Stomach smooth muscle (tissue), 2 donors: ENCODE measurements at regions not wholly inside any gene's neighbourhood (a gene's known extent, or its start where the extent isn't known, plus 50 kb on each side); places are given as distances from the start of the nearest gene placed in this dataset.

Source experiments
- H3K27ac ChIP-seq: one replicate; pipeline ENCODE4 v1.7.0; 2013; ENCODE audit warnings: mild to moderate bottlenecking, low read length, inconsistent platforms
- H3K27me3 ChIP-seq, 2 donors: one replicate each; pipeline ENCODE4 v1.7.0; 2013; ENCODE audit warnings: low read length in 2 of 2; ENCODE audit not compliant: insufficient read depth in 2 of 2, control insufficient read depth in 1 of 2
- H3K36me3 ChIP-seq, 2 donors: one replicate each; pipeline ENCODE4 v1.7.0; 2013; ENCODE audit warnings: low read length in 2 of 2; ENCODE audit not compliant: control insufficient read depth in 2 of 2, insufficient read depth in 2 of 2
- H3K4me1 ChIP-seq: one replicate; pipeline ENCODE4 v1.7.0; 2013; ENCODE audit warnings: low read length; ENCODE audit not compliant: control insufficient read depth, insufficient read depth
- H3K4me3 ChIP-seq, 2 donors: one replicate each; pipeline ENCODE4 v1.7.0; 2013; ENCODE audit warnings: low read length in 2 of 2
- H3K9ac ChIP-seq, 2 donors: one replicate each; pipeline ENCODE4 v1.7.0; 2013; ENCODE audit warnings: low read length in 2 of 2, mild to moderate bottlenecking in 1 of 2
- H3K9me3 ChIP-seq, 2 donors: one replicate each; pipeline ENCODE4 v1.7.0; 2013; ENCODE audit warnings: low read length in 2 of 2; ENCODE audit not compliant: control insufficient read depth in 2 of 2
- donor health status: healthy.
- donor health status: Pancreatic carcinoma.

DNA sequence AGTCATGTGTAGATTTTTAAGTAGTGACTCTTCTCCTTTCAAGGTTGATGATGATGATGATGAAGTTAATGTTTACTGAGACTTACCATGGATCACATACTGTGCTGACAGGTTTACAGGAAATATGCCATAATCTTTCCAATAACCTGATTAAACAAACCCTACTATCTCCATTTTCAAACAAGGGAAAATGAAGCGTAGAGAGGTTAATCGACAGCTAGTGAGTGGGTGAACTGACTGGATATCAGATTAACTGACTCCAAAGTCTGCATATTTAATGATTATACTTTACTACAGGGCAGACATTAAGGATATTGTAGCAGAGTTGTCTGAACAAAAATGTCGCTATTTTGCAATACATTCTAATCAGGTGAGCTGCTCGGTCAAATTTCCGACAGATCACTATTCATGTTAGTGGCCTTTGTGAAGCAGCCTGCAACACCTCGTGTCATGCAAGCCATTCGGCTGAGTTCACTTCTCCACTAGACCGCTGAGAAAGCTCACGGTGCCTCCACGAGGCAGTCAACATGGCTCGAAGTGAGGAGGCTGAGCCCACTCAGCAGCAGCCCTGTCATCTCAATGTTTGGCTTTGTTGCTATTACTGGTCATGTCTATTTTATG, 264.2 kb downstream of the NFKBIZ start:
- peaks cover 8% of the 10 kb centered on the region for H3K4me1 ChIP-seq
- no peaks in the 10 kb centered on the region for H3K9me3 ChIP-seq
- no peaks in the 10 kb centered on the region for H3K36me3 ChIP-seq
- no peaks in the 10 kb centered on the region for H3K27me3 ChIP-seq
- H3K27ac ChIP-seq: peak overlapping the region; percentile 43
- H3K4me3 ChIP-seq: no peak overlapping the region
- no peak overlapping the region for H3K9ac ChIP-seq

DNA sequence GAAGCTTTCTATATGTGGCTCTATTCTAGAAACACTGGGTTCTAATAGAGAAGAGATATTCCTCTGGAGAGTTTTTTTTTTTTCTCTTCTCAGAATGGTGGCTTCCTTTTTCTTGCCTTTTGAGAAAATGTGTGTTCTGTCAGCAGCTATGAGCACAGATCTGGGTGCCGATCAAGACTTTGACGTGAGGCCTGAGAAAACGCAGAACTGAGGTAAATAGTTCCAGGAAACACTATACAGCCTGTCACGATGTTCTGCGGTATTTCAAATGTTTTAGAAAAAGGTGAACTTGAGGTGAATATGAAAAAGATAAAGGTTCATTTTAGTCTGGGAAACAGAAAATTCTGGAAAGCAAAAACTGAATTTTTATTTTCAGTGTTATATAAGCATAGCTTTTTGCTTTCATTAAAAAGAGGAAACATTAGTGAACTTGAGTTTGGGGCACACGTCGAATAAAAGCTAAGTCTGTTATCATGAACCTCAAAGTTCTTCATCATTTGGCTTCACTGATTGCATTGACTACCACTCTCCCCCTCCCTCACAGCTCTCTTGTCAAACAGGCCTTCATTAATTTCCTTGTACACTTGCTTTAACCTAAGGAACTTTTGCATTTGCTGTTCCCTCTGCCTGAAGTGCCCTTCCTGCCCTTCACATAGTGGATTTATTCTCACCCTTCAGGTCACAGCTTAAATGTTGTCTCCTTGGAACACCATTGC, 265.1 kb downstream of the NFKBIZ start:
- Histone ChIP-seq H3K36me3 (no peaks in the 10 kb centered on the region), H3K9me3 (no peaks in the 10 kb centered on the region), H3K4me1 (peaks cover 8% of the 10 kb centered on the region), H3K9ac (no peak overlapping the region), H3K27me3 (no peaks in the 10 kb centered on the region), H3K4me3 (peak overlapping the region in 1 of 2 donors; percentile 23), H3K27ac (peak overlapping the region; percentile 43)

DNA sequence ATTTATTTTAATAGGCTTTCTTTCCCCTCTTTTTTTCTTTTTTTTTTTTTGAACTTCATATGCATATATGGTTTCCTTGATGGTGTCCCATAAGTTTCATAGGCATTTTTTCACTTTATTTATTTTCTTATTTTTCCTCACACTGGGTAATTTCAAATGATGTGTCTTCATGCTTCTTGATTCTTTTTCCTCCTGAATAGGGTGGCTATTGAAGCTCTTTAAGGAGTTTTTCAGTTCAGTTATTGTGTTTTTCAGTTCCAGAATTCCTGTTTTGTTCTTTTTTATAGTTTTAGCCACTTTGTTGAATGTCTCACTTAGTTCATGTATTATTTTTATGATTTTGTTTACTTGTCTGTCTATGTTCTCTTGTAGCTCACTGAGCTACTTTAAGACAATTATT, 273.2 kb downstream of the NFKBIZ start:
- Histone ChIP-seq H3K4me1 (no peaks in the 10 kb centered on the region), H3K36me3 (no peaks in the 10 kb centered on the region), H3K9ac (no peak overlapping the region)

DNA sequence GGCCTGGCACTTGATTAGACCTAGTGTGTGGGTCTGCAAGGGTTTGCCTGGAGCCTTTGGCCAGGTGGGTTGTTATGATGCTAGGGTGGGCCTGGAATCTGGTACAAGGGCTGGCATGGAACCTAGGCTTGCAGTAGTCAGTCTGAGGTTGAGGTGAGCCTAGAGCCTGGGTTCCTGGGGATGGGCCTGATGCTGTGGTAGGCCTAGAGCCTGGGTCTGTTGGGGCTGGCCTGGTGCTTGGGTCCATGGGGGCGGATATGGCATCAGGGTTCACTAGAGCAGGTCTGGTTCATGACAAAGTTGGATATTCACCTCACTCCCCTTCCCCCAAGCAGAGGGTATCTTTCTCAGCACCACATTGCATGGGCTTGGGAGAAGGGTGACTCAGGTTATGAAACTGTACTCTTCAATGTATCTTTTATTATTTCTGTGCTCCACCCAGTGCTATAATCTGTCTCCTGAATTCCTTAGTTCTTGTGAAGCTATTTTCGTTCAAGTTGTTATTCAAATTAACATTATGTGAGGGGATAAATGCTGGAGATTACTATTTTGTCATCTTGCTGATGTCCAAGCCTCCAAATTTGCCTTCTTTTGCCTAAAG, 274.4 kb downstream of the NFKBIZ start:
- Histone ChIP-seq H3K4me3 (no peak overlapping the region), H3K27ac (no peak overlapping the region), H3K9me3 (peaks cover 0 to 3% of the 10 kb centered on the region in 2 donors)

More for the DNA sequence above, 273.2 kb downstream of the NFKBIZ start:
- no peaks in the 10 kb centered on the region for H3K27me3 ChIP-seq
- no peak overlapping the region for H3K4me3 ChIP-seq
- no peak overlapping the region for H3K27ac ChIP-seq
- peaks cover 0 to 3% of the 10 kb centered on the region in 2 donors for H3K9me3 ChIP-seq

DNA sequence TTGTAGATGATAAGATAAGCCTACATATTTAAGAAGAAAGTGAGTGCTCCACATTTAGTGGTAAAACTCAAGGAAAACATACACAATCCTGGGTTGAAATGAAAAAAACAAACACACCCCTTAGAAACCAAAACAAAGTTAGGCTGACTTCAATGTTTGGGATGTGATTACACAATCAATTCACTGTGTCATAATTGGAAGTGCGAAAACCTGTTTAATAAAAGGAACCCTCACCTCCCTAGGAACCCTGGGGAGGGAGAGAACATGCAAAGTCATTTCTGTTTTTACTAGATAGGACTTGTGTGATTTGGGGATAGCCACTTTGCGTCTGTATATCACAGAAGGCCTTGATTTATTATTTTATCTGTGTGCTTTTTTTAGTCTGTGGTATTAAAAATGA, 275.0 kb downstream of the NFKBIZ start:
- Histone ChIP-seq H3K9me3 (peaks cover 0 to 3% of the 10 kb centered on the region in 2 donors), H3K4me3 (no peak overlapping the region), H3K4me1 (no peaks in the 10 kb centered on the region), H3K27me3 (no peaks in the 10 kb centered on the region), H3K9ac (no peak overlapping the region), H3K27ac (no peak overlapping the region), H3K36me3 (no peaks in the 10 kb centered on the region)

More for the DNA sequence above, 274.4 kb downstream of the NFKBIZ start:
- Histone ChIP-seq H3K27me3 (no peaks in the 10 kb centered on the region), H3K4me1 (no peaks in the 10 kb centered on the region), H3K36me3 (no peaks in the 10 kb centered on the region), H3K9ac (no peak overlapping the region)

DNA sequence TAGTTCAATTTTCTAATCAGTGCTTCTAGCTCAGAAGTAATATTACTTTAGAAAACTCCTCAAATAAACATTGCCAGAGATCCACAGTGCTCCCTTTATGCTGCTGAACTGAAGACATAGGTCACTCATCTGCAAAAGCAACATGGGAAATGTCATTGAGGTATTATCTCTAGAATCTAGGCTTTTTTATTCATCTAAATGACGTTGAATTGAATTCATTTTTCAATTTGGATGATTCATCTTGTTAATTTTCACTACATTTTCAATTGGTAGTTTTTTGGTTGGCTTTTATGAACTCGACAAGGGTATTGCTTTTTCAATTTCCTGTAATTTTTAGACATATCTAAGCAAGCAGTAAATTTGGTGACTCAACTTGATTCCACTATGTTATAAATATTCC, 275.4 kb downstream of the NFKBIZ start:
- Histone ChIP-seq H3K4me1 (peaks cover 2% of the 10 kb centered on the region), H3K9ac (no peak overlapping the region), H3K27me3 (no peaks in the 10 kb centered on the region), H3K36me3 (no peaks in the 10 kb centered on the region), H3K4me3 (no peak overlapping the region), H3K27ac (no peak overlapping the region), H3K9me3 (peaks cover 0 to 3% of the 10 kb centered on the region in 2 donors)

DNA sequence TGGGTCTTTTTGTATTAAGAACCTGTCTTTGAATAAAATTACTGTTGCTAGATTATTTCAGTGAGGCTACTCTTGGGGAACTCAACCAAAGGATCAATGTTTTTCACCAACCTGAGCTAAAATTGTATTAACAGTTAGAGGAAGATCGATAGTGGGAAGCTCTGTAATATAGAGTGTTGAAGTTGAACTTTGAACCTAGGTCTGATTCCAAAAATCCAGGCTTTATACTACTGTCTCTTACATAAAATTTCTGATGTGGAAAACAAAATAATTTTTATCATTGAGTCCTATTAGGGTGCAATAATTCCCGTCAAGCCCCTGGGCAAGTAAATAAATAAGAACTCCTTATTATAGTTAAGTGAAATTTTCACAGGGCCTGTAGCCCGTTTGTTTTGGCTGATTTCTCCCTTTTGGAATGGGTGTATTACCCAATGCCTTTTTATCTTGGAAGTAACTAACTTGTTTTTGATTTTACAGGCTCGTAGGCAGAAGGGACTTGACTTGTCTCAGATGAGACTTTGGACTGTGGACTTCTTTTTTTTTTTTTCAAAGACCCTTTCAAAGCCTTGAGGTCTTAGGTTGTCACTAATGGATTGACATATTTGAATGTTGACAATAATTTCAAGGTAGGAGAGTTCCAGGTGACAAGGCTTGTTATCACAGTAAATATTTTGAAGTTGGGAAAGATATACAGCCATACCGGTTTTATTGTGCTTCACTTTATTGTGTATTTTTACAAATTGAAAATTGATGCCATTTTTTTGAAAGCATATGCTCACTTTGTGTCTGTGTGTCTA, 276.1 kb downstream of the NFKBIZ start:
- no peaks in the 10 kb centered on the region for H3K27me3 ChIP-seq
- H3K36me3 ChIP-seq: no peaks in the 10 kb centered on the region
- H3K9me3 ChIP-seq: peaks cover 0 to 3% of the 10 kb centered on the region in 2 donors
- H3K4me3 ChIP-seq: no peak overlapping the region
- H3K4me1 ChIP-seq: peaks cover 4% of the 10 kb centered on the region
- no peak overlapping the region for H3K27ac ChIP-seq
- no peak overlapping the region for H3K9ac ChIP-seq

DNA sequence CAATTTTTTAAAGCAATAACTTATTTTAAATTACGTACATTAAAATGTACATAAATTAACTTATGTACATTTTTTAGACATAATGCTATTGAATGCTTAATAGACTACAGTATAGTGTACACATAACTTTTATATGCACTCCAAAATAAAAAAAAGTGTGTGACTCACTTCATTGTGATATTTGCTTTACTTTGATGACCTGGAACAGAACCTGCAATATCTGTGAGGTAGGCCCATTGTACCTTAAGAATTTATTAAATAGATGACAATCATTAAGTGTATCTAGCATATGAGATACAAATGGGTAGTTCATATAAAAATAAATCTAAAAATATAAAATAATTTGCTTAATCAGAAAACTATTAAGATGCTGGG, 276.7 kb downstream of the NFKBIZ start:
- Histone ChIP-seq H3K4me3 (no peak overlapping the region), H3K4me1 (peaks cover 7% of the 10 kb centered on the region), H3K9me3 (peaks cover 0 to 3% of the 10 kb centered on the region in 2 donors), H3K27ac (no peak overlapping the region), H3K27me3 (no peaks in the 10 kb centered on the region), H3K9ac (no peak overlapping the region), H3K36me3 (no peaks in the 10 kb centered on the region)

DNA sequence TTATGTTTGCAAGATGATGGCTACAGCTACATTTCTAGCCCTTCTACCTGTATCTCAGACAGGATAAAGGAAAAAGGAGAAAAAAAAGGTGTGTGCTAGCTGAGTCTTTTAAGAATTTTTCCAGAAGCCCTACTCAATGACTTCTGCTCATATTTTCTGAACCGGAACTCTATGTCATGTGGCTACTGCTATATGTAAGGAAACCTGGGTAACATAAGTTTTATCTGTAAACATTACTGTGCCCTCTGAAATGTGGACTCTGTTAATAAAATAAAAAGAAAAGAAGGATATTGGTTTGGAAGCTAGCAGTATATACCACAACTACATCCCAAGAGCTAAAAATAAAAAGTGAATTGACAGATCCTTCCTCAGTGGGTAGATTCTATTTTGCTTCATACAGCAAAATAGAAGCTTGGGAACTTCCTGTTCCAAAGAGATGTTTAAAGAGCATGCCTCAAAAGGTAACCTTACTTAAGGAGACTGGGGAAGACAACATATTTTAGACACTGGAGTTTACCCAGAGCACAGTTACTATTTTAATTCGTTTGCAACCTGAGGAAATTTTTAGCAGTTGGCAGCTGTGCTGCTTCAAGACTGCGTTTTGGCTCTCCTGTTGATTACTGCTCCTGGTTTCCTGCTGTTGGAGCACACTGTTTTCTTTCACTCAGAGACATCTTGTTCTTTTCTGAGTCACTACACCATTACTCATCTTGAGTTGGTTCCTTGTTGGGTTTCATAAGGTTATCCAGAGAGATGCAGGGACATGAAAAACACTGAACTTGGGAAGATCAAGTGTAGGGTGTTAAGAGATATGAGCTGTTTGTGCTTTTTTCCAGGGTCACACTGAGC, 280.7 kb downstream of the NFKBIZ start:
- H3K9ac ChIP-seq: no peak overlapping the region
- no peak overlapping the region for H3K4me3 ChIP-seq
- no peaks in the 10 kb centered on the region for H3K36me3 ChIP-seq
- H3K27ac ChIP-seq: peak overlapping the region; percentile 80
- no peaks in the 10 kb centered on the region for H3K9me3 ChIP-seq
- H3K4me1 ChIP-seq: peaks cover 20% of the 10 kb centered on the region
- no peaks in the 10 kb centered on the region for H3K27me3 ChIP-seq

DNA sequence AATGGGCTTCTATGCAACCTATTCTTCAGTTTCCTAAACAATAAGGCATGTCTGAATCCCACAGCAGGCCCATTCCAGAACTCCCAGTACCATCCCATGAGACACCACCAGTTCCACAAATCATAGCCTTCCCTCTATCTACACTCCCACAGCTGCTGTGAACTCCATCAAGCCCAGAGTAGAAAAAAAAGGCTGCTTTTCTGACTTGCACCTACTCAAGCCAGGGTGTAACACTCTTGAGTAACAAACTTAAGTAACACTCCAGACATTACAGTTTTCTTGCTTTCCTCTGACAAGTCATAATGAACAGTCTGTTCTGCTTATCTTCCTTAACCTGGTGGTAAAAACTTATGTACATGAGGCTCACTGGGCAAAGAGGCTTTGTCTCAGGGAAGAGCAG, 283.1 kb downstream of the NFKBIZ start:
- H3K27ac ChIP-seq: peak overlapping the region; percentile 47
- no peaks in the 10 kb centered on the region for H3K36me3 ChIP-seq
- no peaks in the 10 kb centered on the region for H3K27me3 ChIP-seq
- H3K9ac ChIP-seq: no peak overlapping the region
- H3K4me3 ChIP-seq: no peak overlapping the region
- peaks cover 20% of the 10 kb centered on the region for H3K4me1 ChIP-seq
- no peaks in the 10 kb centered on the region for H3K9me3 ChIP-seq
